ENCODE measurements at regions not wholly inside any gene's neighbourhood (a gene's known extent, or its start where the extent isn't known, plus 50 kb on each side); places are given as distances from the start of the nearest gene placed in this dataset.
A peak's percentile ranks its signal among the peaks of the same experiment; 100 is the strongest.

- CTCF ChIA-PET, result no interaction called here
- intact Hi-C loops (cut with micrococcal nuclease), result no loop called here
- no peaks in the 10 kb centered on the region for H3K27me3 Mint-ChIP-seq (ENCODE audit: low read depth)
- no peaks in the 10 kb centered on the region for H3K4me1 Mint-ChIP-seq (ENCODE audit: low read depth)
- peaks cover 7% of the 10 kb centered on the region for H3K9me3 Mint-ChIP-seq
- H3K27ac Mint-ChIP-seq, result no peak overlapping the region
- no peak overlapping the region for H3K4me3 Mint-ChIP-seq
- H3K36me3 Mint-ChIP-seq (ENCODE audit: low read depth), result peaks cover 12% of the 10 kb centered on the region
- DNase-seq, result no peak
These were observed 162.1 kb upstream of the LYSMD4 start for GRCh38 chr15:99895189-99895955.

- CTCF ChIA-PET, result no interaction called here
- H3K27me3 Mint-ChIP-seq (ENCODE audit: low read depth), result no peaks in the 10 kb centered on the region
- no peak overlapping the region for H3K4me3 Mint-ChIP-seq
- H3K9me3 Mint-ChIP-seq, result peaks cover 5% of the 10 kb centered on the region
- H3K27ac Mint-ChIP-seq, result no peak overlapping the region
- no peaks in the 10 kb centered on the region for H3K4me1 Mint-ChIP-seq (ENCODE audit: low read depth)
- intact Hi-C loops (cut with micrococcal nuclease), result no loop called here
- no peak for DNase-seq
- peaks cover 26% of the 10 kb centered on the region for H3K36me3 Mint-ChIP-seq (ENCODE audit: low read depth)
These were observed 145.6 kb upstream of the LYSMD4 start for GRCh38 chr15:99878835-99879234.

- Mint-ChIP-seq H3K36me3 (ENCODE audit: low read depth) (peaks cover 2% of the 10 kb centered on the region), H3K4me1 (ENCODE audit: low read depth) (no peaks in the 10 kb centered on the region), H3K27ac (no peak overlapping the region), H3K4me3 (no peak overlapping the region), H3K27me3 (ENCODE audit: low read depth) (no peaks in the 10 kb centered on the region), H3K9me3 (no peaks in the 10 kb centered on the region)
- intact Hi-C loops (cut with micrococcal nuclease), result no loop called here
- DNase-seq, result no peak
- CTCF ChIA-PET, result no interaction called here
These were observed 140.2 kb upstream of the LYSMD4 start for GRCh38 chr15:99873451-99873850.

DNA sequence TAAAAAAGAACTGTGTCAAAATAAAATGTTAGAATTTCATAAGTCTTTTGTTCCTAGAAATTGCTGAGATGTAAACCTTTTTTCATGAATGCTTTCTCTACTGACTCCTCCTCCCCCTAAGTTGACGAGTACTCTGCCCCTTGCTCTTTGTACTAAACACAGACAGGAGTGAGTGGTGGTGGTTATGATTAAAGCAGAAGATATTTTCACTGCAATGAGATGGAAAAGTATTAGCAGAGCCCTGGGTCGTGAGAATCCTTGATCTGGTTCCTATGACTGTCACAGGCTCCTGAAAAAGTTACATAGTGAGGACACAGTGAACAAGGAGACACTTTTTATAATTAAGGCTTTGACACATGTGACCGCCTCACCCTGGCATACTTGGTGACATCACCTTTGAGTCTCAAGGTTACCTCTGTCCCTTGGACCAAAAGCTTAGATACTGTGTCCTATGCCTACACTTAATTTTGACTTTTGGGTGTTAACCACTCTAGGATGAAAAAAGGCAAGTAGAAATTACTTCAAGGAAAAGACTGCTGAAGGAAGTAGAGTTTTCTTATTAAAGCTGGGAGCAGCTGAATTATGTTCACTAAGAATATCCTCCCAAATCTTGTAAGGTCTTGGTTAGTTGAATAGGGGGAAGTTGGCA is 130.4 kb upstream of the LYSMD4 start:
- Mint-ChIP-seq H3K27ac (no peak overlapping the region), H3K9me3 (no peaks in the 10 kb centered on the region), H3K36me3 (ENCODE audit: low read depth) (peaks cover 8% of the 10 kb centered on the region), H3K27me3 (ENCODE audit: low read depth) (no peaks in the 10 kb centered on the region), H3K4me3 (no peak overlapping the region), H3K4me1 (ENCODE audit: low read depth) (peaks cover 3% of the 10 kb centered on the region)
- no peak for DNase-seq
- CTCF ChIA-PET, result no interaction called here
- intact Hi-C loops (cut with micrococcal nuclease), result no loop called here

- peaks cover 5% of the 10 kb centered on the region for H3K36me3 Mint-ChIP-seq (ENCODE audit: low read depth)
- H3K4me1 Mint-ChIP-seq (ENCODE audit: low read depth), result peaks cover 3% of the 10 kb centered on the region
- H3K27ac Mint-ChIP-seq, result no peak overlapping the region
- intact Hi-C loops (cut with micrococcal nuclease), result no loop called here
- CTCF ChIA-PET, result interaction anchor here (0.8 kb wide), 1 partner anchor 103 kb away, joined by 3 read pairs; no protein-coding TSS in a partner anchor
- no peak for DNase-seq
- no peaks in the 10 kb centered on the region for H3K27me3 Mint-ChIP-seq (ENCODE audit: low read depth)
- no peaks in the 10 kb centered on the region for H3K9me3 Mint-ChIP-seq
- H3K4me3 Mint-ChIP-seq, result no peak overlapping the region
These were observed 124.6 kb upstream of the LYSMD4 start for GRCh38 chr15:99857836-99858235.

- Mint-ChIP-seq H3K4me1 (ENCODE audit: low read depth) (peaks cover 19% of the 10 kb centered on the region), H3K9me3 (no peaks in the 10 kb centered on the region), H3K36me3 (ENCODE audit: low read depth) (peaks cover 11% of the 10 kb centered on the region), H3K27ac (no peak overlapping the region), H3K27me3 (ENCODE audit: low read depth) (no peaks in the 10 kb centered on the region), H3K4me3 (no peak overlapping the region)
- intact Hi-C loops (cut with micrococcal nuclease), result no loop called here
- CTCF ChIA-PET, result no interaction called here
- no peak for DNase-seq
These were observed 117.3 kb upstream of the LYSMD4 start for GRCh38 chr15:99850517-99850916.

GRCh38 chr15:99845009-99845408 is 111.8 kb upstream of the LYSMD4 start:
- Mint-ChIP-seq H3K27me3 (ENCODE audit: low read depth) (no peaks in the 10 kb centered on the region), H3K27ac (peak overlapping the region; percentile 62), H3K4me1 (ENCODE audit: low read depth) (peaks cover 57% of the 10 kb centered on the region), H3K4me3 (no peak overlapping the region), H3K9me3 (no peaks in the 10 kb centered on the region), H3K36me3 (ENCODE audit: low read depth) (peaks cover 8% of the 10 kb centered on the region)
- DNase-seq, result peak; percentile 66
- intact Hi-C loops (cut with micrococcal nuclease), result loop anchor here (1.0 to 10.0 kb wide), 7 partner anchors 19 to 747 kb away; partner anchors contain the start of gene LYSMD4
- CTCF ChIA-PET, result interaction anchor here (0.7 kb wide), 1 partner anchor 20 kb away, joined by 4 read pairs; no protein-coding TSS in a partner anchor

DNA sequence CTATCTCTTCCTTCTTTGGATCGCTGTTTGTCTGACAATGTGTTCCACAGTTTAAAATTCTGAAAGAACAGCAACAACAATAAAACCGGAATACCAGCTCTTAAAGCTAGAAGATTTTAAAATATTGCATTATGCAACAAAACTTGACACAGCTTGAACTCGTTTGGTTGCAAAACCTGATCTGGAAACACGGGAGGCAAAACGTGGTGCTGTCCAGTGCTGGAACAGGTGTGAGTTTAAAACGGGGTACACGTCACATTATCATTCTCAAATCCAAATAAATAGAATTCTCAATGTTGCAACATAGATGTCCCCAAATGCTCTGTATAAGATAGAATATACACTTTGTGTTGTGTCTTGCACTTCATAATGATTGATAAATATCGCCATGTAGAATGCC is 110.9 kb upstream of the LYSMD4 start:
- CTCF ChIA-PET, result interaction anchor here (0.7 kb wide), 1 partner anchor 10 kb away, joined by 3 read pairs; no protein-coding TSS in a partner anchor
- Mint-ChIP-seq H3K4me1 (ENCODE audit: low read depth) (peaks cover 57% of the 10 kb centered on the region), H3K9me3 (no peaks in the 10 kb centered on the region), H3K27ac (peak overlapping the region; percentile 62), H3K27me3 (ENCODE audit: low read depth) (no peaks in the 10 kb centered on the region), H3K36me3 (ENCODE audit: low read depth) (peaks cover 17% of the 10 kb centered on the region), H3K4me3 (no peak overlapping the region)
- peak; percentile 16 for DNase-seq
- intact Hi-C loops (cut with micrococcal nuclease), result loop anchor here (2.0 to 10.0 kb wide), 2 partner anchors 277 to 419 kb away; no protein-coding TSS in a partner anchor

DNA sequence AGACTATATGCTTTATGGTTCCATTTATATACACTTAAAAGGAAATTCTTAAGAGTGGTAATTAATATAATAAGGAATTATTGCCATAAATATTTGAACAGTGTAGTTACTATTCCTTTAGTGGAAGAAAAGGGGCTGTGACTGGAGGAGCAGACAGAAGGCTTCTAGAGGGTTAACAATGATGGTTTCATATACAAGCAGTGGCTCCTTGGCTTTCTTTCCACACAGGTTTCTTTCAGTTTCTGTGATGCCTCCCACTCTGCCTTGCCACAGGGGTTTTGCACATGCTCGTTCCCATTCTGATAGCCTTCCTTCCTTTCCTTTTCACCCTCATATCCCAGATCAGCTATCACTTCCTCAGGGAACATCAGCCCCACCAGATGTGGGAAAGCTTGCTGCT is 108.8 kb upstream of the LYSMD4 start:
- CTCF ChIA-PET, result no interaction called here
- Mint-ChIP-seq H3K4me1 (ENCODE audit: low read depth) (peaks cover 49% of the 10 kb centered on the region), H3K27ac (peak overlapping the region; percentile 75), H3K4me3 (no peak overlapping the region), H3K36me3 (ENCODE audit: low read depth) (peaks cover 29% of the 10 kb centered on the region), H3K9me3 (no peaks in the 10 kb centered on the region), H3K27me3 (ENCODE audit: low read depth) (no peaks in the 10 kb centered on the region)
- intact Hi-C loops (cut with micrococcal nuclease), result loop anchor here (10.0 kb wide), 1 partner anchor 417 kb away; no protein-coding TSS in a partner anchor
- DNase-seq, result peak; percentile 14

- peaks cover 15% of the 10 kb centered on the region for H3K9me3 Mint-ChIP-seq
- H3K27me3 Mint-ChIP-seq (ENCODE audit: low read depth), result no peaks in the 10 kb centered on the region
- H3K36me3 Mint-ChIP-seq (ENCODE audit: low read depth), result peaks cover 68% of the 10 kb centered on the region
- DNase-seq, result peak; percentile 58
- intact Hi-C loops (cut with micrococcal nuclease), result loop anchor here (1.0 to 5.0 kb wide), 3 partner anchors 16 to 286 kb away; no protein-coding TSS in a partner anchor
- H3K4me1 Mint-ChIP-seq (ENCODE audit: low read depth), result peaks cover 53% of the 10 kb centered on the region
- peak overlapping the region; percentile 22 for H3K4me3 Mint-ChIP-seq
- CTCF ChIA-PET, result interaction anchor here (0.7 to 1.2 kb wide), 2 partner anchors 14 to 33 kb away, joined by 3 read pairs; no protein-coding TSS in a partner anchor
- peak overlapping the region; percentile 93 for H3K27ac Mint-ChIP-seq
These were observed 93.0 kb upstream of the LYSMD4 start for GRCh38 chr15:99826157-99826780.

DNA sequence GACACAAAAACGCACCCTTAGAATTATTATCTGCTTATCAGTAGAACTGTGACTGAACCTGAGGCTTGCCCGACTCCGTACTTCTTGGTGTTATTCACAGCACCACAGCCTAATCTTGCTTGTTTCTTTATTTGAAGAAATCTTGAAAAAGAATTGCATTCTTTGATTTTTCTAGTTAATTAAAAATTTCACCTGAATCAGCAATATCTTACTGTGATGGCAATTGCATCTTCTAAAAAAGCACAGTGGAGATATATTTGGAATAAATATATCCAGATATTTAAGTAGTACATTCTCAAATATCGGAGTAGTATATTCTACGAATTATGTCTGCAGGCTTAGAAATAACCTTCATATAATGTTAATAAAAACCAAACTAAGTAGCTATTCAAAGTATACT is 90.1 kb upstream of the LYSMD4 start:
- no peak for DNase-seq
- intact Hi-C loops (cut with micrococcal nuclease), result no loop called here
- no peak overlapping the region for H3K4me3 Mint-ChIP-seq
- CTCF ChIA-PET, result interaction anchor here (1.1 kb wide), 1 partner anchor 12 kb away, joined by 5 read pairs; no protein-coding TSS in a partner anchor
- peaks cover 50% of the 10 kb centered on the region for H3K4me1 Mint-ChIP-seq (ENCODE audit: low read depth)
- H3K27ac Mint-ChIP-seq, result no peak overlapping the region
- H3K9me3 Mint-ChIP-seq, result peaks cover 10% of the 10 kb centered on the region
- H3K36me3 Mint-ChIP-seq (ENCODE audit: low read depth), result peaks cover 58% of the 10 kb centered on the region
- H3K27me3 Mint-ChIP-seq (ENCODE audit: low read depth), result no peaks in the 10 kb centered on the region

DNA sequence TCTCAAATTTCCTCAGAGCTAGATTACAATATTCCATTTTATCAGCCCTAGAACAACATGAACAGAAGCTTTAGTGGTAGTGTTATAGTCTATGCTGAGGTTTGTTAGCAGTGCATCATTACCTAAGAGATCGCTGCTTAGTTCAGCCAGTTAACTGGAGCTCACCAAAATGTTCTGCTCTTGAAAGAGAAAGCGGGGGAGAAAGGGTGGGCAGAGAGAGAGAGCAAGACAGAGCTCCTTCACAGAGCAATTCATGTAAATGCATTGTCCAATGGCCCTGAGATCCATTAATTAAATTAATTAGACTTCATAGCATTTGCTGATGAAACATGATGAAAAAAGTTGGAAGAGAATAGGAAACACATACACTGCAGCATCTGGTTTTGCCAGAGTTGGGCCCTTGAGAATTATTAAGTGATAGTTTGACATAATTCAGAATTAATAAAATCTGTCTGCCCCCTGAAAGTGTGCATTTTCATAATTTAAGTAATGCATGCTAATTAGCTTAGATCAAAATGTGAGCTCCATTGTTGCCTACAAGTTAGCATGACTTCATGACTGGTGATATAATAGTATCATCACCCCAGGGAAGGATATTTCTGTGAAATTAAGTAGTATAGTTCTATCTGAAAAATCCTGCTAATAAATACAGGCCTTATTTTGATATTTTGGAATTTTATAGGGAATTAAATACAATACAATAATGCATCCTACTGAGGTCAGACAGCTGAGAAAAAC is 86.9 kb upstream of the LYSMD4 start:
- no peak overlapping the region for H3K4me3 Mint-ChIP-seq
- intact Hi-C loops (cut with micrococcal nuclease), result no loop called here
- CTCF ChIA-PET, result no interaction called here
- H3K4me1 Mint-ChIP-seq (ENCODE audit: low read depth), result peaks cover 29% of the 10 kb centered on the region
- H3K9me3 Mint-ChIP-seq, result peaks cover 4% of the 10 kb centered on the region
- H3K27ac Mint-ChIP-seq, result no peak overlapping the region
- H3K27me3 Mint-ChIP-seq (ENCODE audit: low read depth), result no peaks in the 10 kb centered on the region
- DNase-seq, result no peak
- H3K36me3 Mint-ChIP-seq (ENCODE audit: low read depth), result peaks cover 61% of the 10 kb centered on the region
